HG03442 (cell line): ENCODE measurements at regions not wholly inside any gene's neighbourhood (a gene's known extent, or its start where the extent isn't known, plus 50 kb on each side); places are given as distances from the start of the nearest gene placed in this dataset.

Experiments
- ATAC-seq: cut with Tn5 transposase; IDR thresholded peaks from one replicate; pipeline ENCODE4 v1.9.1; 2021; ENCODE audit warnings: mild to moderate bottlenecking, moderate library complexity; ENCODE audit not compliant: unreplicated experiment

DNA sequence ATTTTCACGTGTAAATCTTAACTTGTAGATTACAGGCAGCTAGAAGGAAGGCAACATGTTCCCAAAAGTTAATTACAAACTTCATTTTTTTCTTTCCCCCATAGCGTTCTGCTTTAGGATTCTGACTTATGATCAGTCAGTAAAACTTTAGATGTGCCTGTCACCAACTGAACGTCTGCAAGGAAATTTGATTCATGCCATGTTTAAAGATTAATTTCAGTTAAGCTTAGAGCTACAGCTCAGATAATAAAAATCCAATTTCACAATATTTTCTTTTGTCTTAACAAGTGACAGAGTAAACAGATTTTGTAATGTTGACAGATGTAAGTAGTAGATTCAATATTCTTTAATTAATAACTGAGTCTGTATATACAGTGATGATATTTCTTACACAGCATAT lies 253.1 kb downstream of the NFKBIZ start:
- ATAC-seq: no peak

GRCh38 chr3:102104033-102104432 lies 254.7 kb downstream of the NFKBIZ start:
- ATAC-seq: no peak

- no peak for ATAC-seq
These were observed 255.9 kb downstream of the NFKBIZ start for GRCh38 chr3:102105193-102105592.

- no peak for ATAC-seq
These were observed 257.2 kb downstream of the NFKBIZ start for GRCh38 chr3:102106416-102107097.

GRCh38 chr3:102112704-102113230 lies 263.5 kb downstream of the NFKBIZ start:
- ATAC-seq: no peak

GRCh38 chr3:102113421-102114041 lies 264.2 kb downstream of the NFKBIZ start:
- no peak for ATAC-seq

GRCh38 chr3:102114264-102114979 lies 265.1 kb downstream of the NFKBIZ start:
- no peak for ATAC-seq

DNA sequence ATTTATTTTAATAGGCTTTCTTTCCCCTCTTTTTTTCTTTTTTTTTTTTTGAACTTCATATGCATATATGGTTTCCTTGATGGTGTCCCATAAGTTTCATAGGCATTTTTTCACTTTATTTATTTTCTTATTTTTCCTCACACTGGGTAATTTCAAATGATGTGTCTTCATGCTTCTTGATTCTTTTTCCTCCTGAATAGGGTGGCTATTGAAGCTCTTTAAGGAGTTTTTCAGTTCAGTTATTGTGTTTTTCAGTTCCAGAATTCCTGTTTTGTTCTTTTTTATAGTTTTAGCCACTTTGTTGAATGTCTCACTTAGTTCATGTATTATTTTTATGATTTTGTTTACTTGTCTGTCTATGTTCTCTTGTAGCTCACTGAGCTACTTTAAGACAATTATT lies 273.2 kb downstream of the NFKBIZ start:
- ATAC-seq: no peak

DNA sequence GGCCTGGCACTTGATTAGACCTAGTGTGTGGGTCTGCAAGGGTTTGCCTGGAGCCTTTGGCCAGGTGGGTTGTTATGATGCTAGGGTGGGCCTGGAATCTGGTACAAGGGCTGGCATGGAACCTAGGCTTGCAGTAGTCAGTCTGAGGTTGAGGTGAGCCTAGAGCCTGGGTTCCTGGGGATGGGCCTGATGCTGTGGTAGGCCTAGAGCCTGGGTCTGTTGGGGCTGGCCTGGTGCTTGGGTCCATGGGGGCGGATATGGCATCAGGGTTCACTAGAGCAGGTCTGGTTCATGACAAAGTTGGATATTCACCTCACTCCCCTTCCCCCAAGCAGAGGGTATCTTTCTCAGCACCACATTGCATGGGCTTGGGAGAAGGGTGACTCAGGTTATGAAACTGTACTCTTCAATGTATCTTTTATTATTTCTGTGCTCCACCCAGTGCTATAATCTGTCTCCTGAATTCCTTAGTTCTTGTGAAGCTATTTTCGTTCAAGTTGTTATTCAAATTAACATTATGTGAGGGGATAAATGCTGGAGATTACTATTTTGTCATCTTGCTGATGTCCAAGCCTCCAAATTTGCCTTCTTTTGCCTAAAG lies 274.4 kb downstream of the NFKBIZ start:
- no peak for ATAC-seq

- ATAC-seq: no peak
These were observed 275.0 kb downstream of the NFKBIZ start for GRCh38 chr3:102124282-102124681.

DNA sequence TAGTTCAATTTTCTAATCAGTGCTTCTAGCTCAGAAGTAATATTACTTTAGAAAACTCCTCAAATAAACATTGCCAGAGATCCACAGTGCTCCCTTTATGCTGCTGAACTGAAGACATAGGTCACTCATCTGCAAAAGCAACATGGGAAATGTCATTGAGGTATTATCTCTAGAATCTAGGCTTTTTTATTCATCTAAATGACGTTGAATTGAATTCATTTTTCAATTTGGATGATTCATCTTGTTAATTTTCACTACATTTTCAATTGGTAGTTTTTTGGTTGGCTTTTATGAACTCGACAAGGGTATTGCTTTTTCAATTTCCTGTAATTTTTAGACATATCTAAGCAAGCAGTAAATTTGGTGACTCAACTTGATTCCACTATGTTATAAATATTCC lies 275.4 kb downstream of the NFKBIZ start:
- no peak for ATAC-seq

DNA sequence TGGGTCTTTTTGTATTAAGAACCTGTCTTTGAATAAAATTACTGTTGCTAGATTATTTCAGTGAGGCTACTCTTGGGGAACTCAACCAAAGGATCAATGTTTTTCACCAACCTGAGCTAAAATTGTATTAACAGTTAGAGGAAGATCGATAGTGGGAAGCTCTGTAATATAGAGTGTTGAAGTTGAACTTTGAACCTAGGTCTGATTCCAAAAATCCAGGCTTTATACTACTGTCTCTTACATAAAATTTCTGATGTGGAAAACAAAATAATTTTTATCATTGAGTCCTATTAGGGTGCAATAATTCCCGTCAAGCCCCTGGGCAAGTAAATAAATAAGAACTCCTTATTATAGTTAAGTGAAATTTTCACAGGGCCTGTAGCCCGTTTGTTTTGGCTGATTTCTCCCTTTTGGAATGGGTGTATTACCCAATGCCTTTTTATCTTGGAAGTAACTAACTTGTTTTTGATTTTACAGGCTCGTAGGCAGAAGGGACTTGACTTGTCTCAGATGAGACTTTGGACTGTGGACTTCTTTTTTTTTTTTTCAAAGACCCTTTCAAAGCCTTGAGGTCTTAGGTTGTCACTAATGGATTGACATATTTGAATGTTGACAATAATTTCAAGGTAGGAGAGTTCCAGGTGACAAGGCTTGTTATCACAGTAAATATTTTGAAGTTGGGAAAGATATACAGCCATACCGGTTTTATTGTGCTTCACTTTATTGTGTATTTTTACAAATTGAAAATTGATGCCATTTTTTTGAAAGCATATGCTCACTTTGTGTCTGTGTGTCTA lies 276.1 kb downstream of the NFKBIZ start:
- no peak for ATAC-seq

DNA sequence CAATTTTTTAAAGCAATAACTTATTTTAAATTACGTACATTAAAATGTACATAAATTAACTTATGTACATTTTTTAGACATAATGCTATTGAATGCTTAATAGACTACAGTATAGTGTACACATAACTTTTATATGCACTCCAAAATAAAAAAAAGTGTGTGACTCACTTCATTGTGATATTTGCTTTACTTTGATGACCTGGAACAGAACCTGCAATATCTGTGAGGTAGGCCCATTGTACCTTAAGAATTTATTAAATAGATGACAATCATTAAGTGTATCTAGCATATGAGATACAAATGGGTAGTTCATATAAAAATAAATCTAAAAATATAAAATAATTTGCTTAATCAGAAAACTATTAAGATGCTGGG lies 276.7 kb downstream of the NFKBIZ start:
- no peak for ATAC-seq

DNA sequence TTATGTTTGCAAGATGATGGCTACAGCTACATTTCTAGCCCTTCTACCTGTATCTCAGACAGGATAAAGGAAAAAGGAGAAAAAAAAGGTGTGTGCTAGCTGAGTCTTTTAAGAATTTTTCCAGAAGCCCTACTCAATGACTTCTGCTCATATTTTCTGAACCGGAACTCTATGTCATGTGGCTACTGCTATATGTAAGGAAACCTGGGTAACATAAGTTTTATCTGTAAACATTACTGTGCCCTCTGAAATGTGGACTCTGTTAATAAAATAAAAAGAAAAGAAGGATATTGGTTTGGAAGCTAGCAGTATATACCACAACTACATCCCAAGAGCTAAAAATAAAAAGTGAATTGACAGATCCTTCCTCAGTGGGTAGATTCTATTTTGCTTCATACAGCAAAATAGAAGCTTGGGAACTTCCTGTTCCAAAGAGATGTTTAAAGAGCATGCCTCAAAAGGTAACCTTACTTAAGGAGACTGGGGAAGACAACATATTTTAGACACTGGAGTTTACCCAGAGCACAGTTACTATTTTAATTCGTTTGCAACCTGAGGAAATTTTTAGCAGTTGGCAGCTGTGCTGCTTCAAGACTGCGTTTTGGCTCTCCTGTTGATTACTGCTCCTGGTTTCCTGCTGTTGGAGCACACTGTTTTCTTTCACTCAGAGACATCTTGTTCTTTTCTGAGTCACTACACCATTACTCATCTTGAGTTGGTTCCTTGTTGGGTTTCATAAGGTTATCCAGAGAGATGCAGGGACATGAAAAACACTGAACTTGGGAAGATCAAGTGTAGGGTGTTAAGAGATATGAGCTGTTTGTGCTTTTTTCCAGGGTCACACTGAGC lies 280.7 kb downstream of the NFKBIZ start:
- peak; percentile 59 for ATAC-seq

DNA sequence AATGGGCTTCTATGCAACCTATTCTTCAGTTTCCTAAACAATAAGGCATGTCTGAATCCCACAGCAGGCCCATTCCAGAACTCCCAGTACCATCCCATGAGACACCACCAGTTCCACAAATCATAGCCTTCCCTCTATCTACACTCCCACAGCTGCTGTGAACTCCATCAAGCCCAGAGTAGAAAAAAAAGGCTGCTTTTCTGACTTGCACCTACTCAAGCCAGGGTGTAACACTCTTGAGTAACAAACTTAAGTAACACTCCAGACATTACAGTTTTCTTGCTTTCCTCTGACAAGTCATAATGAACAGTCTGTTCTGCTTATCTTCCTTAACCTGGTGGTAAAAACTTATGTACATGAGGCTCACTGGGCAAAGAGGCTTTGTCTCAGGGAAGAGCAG lies 283.1 kb downstream of the NFKBIZ start:
- ATAC-seq: no peak

DNA sequence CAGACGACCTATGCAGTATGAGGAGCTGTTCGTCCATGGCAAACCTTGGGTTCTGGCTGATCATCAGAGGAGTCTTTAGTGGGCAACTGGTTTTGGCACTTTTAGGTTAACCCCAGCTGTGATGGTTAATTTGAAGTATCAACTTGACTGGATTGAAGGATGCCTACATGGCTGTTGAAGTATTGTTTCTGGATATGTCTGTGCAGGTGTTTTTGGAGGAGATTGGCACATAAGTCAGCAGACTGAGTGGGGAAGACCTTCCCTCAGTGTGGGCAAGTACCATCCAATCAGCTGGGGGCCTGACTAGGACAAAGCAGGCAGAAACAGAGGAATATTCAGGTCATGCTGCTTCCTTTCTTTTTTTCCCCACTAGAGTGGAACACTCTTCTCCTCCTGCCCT lies 284.1 kb downstream of the NFKBIZ start:
- no peak for ATAC-seq

DNA sequence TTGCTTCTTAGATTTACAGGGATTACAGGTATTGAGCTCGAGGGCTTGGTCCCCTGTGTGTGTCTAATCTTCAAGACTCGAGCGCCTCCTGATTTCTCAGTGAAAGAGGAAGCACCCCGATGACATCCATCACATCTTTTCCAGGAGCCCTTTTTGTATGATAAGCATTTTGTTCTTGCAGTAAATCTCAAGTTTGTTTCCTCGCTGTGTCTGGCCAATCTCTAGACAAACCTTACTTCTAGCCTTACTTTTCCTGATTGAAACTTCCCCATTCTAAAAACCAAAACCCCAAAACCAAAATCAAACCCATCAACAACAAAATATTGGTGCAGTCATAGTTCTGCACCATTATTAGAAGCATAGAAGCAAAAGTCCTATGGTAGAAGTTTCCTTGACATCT lies 286.0 kb downstream of the NFKBIZ start:
- ATAC-seq: no peak

DNA sequence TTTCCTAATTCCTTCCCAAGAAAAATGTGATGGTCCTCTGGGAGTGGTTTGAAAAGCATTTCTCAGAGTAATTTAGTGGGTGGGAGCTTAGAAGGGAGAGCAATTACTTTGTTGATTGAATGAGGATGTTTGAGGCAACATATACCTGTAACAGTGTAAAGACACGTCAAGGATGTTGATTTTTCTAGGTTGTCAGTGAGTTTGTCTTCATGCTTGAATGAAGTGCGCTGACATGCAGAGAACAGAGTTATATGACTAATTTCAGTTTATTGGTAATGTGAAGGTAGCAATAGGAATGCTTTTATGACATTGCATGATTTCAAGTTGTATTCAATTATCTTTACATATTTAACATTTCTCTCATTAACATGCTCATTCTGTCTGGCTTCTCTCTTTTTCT lies 286.9 kb downstream of the NFKBIZ start:
- ATAC-seq: no peak

- ATAC-seq: no peak
These were observed 290.8 kb downstream of the NFKBIZ start for GRCh38 chr3:102140116-102140515.
